ENCODE measurements at regions not wholly inside any gene's neighbourhood (a gene's known extent, or its start where the extent isn't known, plus 50 kb on each side); places are given as distances from the start of the nearest gene placed in this dataset.
"Not testable (repeated sequence)": the region's sequence is repeated elsewhere in the genome, so short reads cannot be mapped to it uniquely, and the experiment has no call there.

GRCh38 chr15:25099966-25100365 lies 145.2 kb downstream of the SNRPN start:
- not testable (repeated sequence) for TF ChIP-seq CTCF, POLR2A, EP300 (IDR thresholded peaks at IDR 0.05)

All from tibial nerve (tissue), 4 donors.